H1 (cell line): ENCODE measurements at regions not wholly inside any gene's neighbourhood (a gene's known extent, or its start where the extent isn't known, plus 50 kb on each side); places are given as distances from the start of the nearest gene placed in this dataset.

Experiments
- CTCF ChIA-PET: fragments of 300-600 bp; sonication (Branson Sonifier 250); formaldehyde crosslinking; loops from one replicate; lab custom pipeline; 2021; ENCODE audit not compliant: partially characterized antibody; lab: Charles Lee
- POLR2A ChIA-PET: fragments of 300-600 bp; sonication (Branson Sonifier 250); formaldehyde crosslinking; loops from one replicate; lab custom pipeline; 2021; ENCODE audit warnings: inconsistent platforms; ENCODE audit not compliant: partially characterized antibody; lab: Charles Lee
- DNase-seq, 2 experiments: peaks; one replicate each; pipeline versions ENCODE4 v3.0.0 to v3.0.0-alpha.2; 2010 to 2022; ENCODE audit warnings: low spot score in 2 of 2, low read depth in 1 of 2, mixed read lengths in 1 of 2
- FAIRE-seq: peaks from 2 replicates; lab custom pipeline; 2011; peaks lifted over from hg19 to GRCh38; lab: Jason Lieb, UNC
- H2AFZ ChIP-seq: 2 replicates; pipeline ENCODE4 v1.8.1; 2012; ENCODE audit warnings: low read length, inconsistent platforms
- H2AK5ac ChIP-seq: 2 replicates; pipeline ENCODE4 v1.6.1; 2013; ENCODE audit warnings: low read depth, low read length
- H2BK120ac ChIP-seq: replicated peaks from 2 replicates; pipeline ENCODE3; 2013; ENCODE audit warnings: low read depth, low read length, inconsistent platforms
- H2BK12ac ChIP-seq: 2 replicates; pipeline ENCODE4 v1.6.1; 2013; ENCODE audit warnings: low read depth, low read length
- H2BK15ac ChIP-seq: 2 replicates; pipeline ENCODE4 v1.6.1; 2013; ENCODE audit warnings: low read length
- H2BK20ac ChIP-seq: 2 replicates; pipeline ENCODE4 v1.6.1; 2013; ENCODE audit warnings: low read length
- H2BK5ac ChIP-seq: 2 replicates; pipeline ENCODE4 v1.6.1; 2013; ENCODE audit warnings: low read depth, low read length
- H3K14ac ChIP-seq: 2 replicates; pipeline ENCODE4 v1.6.1; 2013; ENCODE audit warnings: inconsistent platforms; ENCODE audit not compliant: insufficient read length
- H3K18ac ChIP-seq: 2 replicates; pipeline ENCODE4 v1.6.1; 2013; ENCODE audit warnings: low read length; ENCODE audit errors: extremely low read depth
- H3K23ac ChIP-seq: 2 replicates; pipeline ENCODE4 v1.6.1; 2013; ENCODE audit warnings: inconsistent platforms; ENCODE audit not compliant: insufficient read length
- H3K23me2 ChIP-seq: 2 replicates; pipeline ENCODE4 v1.6.1; 2013; ENCODE audit warnings: low read depth, low read length
- H3K27ac ChIP-seq: 2 replicates; pipeline ENCODE4 v1.6.1; 2011; ENCODE audit warnings: low read depth, low read length, inconsistent platforms
- H3K27me3 ChIP-seq, 4 experiments: replicated peaks in 1 of 4; 1 replicate in 1 of 4; 2 replicates in 3 of 4; pipeline versions ENCODE4 v1.6.1 to v1.8.1; 2011 to 2013; ENCODE audit warnings: low read length in 3 of 4, mild to moderate bottlenecking in 3 of 4, inconsistent platforms in 2 of 4, mixed read lengths in 2 of 4, moderate library complexity in 1 of 4; ENCODE audit not compliant: control insufficient read depth in 3 of 4, insufficient read depth in 3 of 4; ENCODE audit errors: extremely low read depth in 1 of 4
- H3K36me3 ChIP-seq, 4 experiments: 2 replicates each; pipeline versions ENCODE4 v1.6.1 to v1.8.1; 2011 to 2013; ENCODE audit warnings: mild to moderate bottlenecking in 4 of 4, low read length in 3 of 4, moderate library complexity in 2 of 4, control low read depth in 1 of 4, inconsistent platforms in 1 of 4; ENCODE audit not compliant: insufficient read depth in 4 of 4, control insufficient read depth in 2 of 4
- H3K4ac ChIP-seq: replicated peaks from 2 replicates; pipeline ENCODE3; 2013; ENCODE audit warnings: low read length, low read depth, mixed read lengths, inconsistent platforms; ENCODE audit not compliant: insufficient read length
- H3K4me1 ChIP-seq, 4 experiments: replicated peaks in 1 of 4; 1 replicate in 1 of 4; 2 replicates in 3 of 4; pipeline versions ENCODE4 v1.6.1 to v1.8.1; 2011 to 2013; ENCODE audit warnings: low read length in 3 of 4, inconsistent platforms in 2 of 4, mixed read lengths in 1 of 4; ENCODE audit not compliant: insufficient read depth in 4 of 4, control insufficient read depth in 3 of 4
- H3K4me2 ChIP-seq, 2 experiments: 2 replicates each; pipeline versions ENCODE4 v1.6.1 to v1.8.1; 2011 to 2013; ENCODE audit warnings: low read depth in 2 of 2, low read length in 2 of 2, control low read depth in 1 of 2, inconsistent platforms in 1 of 2, mild to moderate bottlenecking in 1 of 2; ENCODE audit not compliant: insufficient read depth in 1 of 2
- H3K4me3 ChIP-seq, 4 experiments: fragments of 200-600, 300-600 bp in 1 of 4; sonication (generic), shearing (Covaris generic), sonication (Bioruptor Twin) in 1 of 4; 2 replicates each; pipeline versions ENCODE4 v1.5.1 to v1.8.1; 2011 to 2016; ENCODE audit warnings: low read length in 4 of 4, low read depth in 3 of 4, control low read depth in 2 of 4, inconsistent platforms in 2 of 4, mild to moderate bottlenecking in 2 of 4, mixed read lengths in 1 of 4, moderate library complexity in 1 of 4; ENCODE audit not compliant: insufficient read depth in 2 of 4; ENCODE audit errors: extremely low read depth in 1 of 4
- H3K56ac ChIP-seq: replicated peaks from 2 replicates; pipeline ENCODE3; 2013; ENCODE audit warnings: low read depth, mild to moderate bottlenecking, mixed read lengths, low read length, inconsistent platforms; ENCODE audit not compliant: insufficient read length
- H3K79me1 ChIP-seq: 2 replicates; pipeline ENCODE4 v1.6.1; 2013; ENCODE audit warnings: low read depth, low read length, control low read depth
- H3K79me2 ChIP-seq, 2 experiments: 2 replicates each; pipeline versions ENCODE4 v1.6.1 to v1.8.1; 2012 to 2013; ENCODE audit warnings: low read length in 2 of 2, mild to moderate bottlenecking in 2 of 2, inconsistent platforms in 1 of 2; ENCODE audit not compliant: insufficient read depth in 2 of 2, control insufficient read depth in 1 of 2
- H3K9ac ChIP-seq, 4 experiments: replicated peaks in 1 of 4; 1 replicate in 1 of 4; 2 replicates in 3 of 4; pipeline versions ENCODE4 v1.6.1 to v1.8.1; 2011 to 2013; ENCODE audit warnings: low read depth in 3 of 4, low read length in 3 of 4, control low read depth in 2 of 4, mild to moderate bottlenecking in 2 of 4, moderate library complexity in 2 of 4, inconsistent platforms in 1 of 4; ENCODE audit errors: extremely low read depth in 1 of 4
- H3K9me3 ChIP-seq, 2 experiments: 2 replicates each; pipeline versions ENCODE4 v1.6.1 to v1.8.1; 2012 to 2013; ENCODE audit warnings: mild to moderate bottlenecking in 2 of 2, moderate library complexity in 2 of 2, control low read depth in 1 of 2, inconsistent platforms in 1 of 2, low read depth in 1 of 2, low read length in 1 of 2, mixed read lengths in 1 of 2; ENCODE audit not compliant: insufficient read depth in 2 of 2
- H4K20me1 ChIP-seq, 2 experiments: replicated peaks in 1 of 2; 2 replicates each; pipeline versions ENCODE3 to v1.8.1; 2011 to 2013; ENCODE audit warnings: inconsistent platforms in 2 of 2, low read length in 2 of 2, mild to moderate bottlenecking in 1 of 2; ENCODE audit not compliant: insufficient read depth in 2 of 2, control insufficient read depth in 1 of 2
- H4K5ac ChIP-seq: 2 replicates; pipeline ENCODE4 v1.6.1; 2013; ENCODE audit warnings: low read length, low read depth, mixed read lengths, inconsistent platforms; ENCODE audit not compliant: insufficient read length
- H4K8ac ChIP-seq: 2 replicates; pipeline ENCODE4 v1.8.0; 2013; ENCODE audit warnings: mild to moderate bottlenecking, moderate library complexity, low read length, inconsistent platforms; ENCODE audit not compliant: insufficient read depth; ENCODE audit errors: extremely low read depth
- H4K91ac ChIP-seq: replicated peaks from 2 replicates; pipeline ENCODE3; 2013; ENCODE audit warnings: low read length, mixed read lengths, inconsistent platforms; ENCODE audit not compliant: insufficient read length
- TAF7 ChIP-seq: optimal IDR thresholded peaks from 2 replicates; pipeline ENCODE3; 2011; ENCODE audit warnings: low read depth, mild to moderate bottlenecking, inconsistent platforms, low read length, moderate library complexity, borderline replicate concordance
- WGBS, 2 experiments: shearing (Covaris generic) in 1 of 2; methylation state at CpG; one replicate each; pipeline versions ENCODE4 v1.1.6 to v1.1.7; 2013 to 2015; ENCODE audit warnings: low lambda C conversion rate in 2 of 2, mixed read lengths in 2 of 2, inconsistent platforms in 1 of 2, low coverage in 1 of 2, missing lambda C conversion rate in 1 of 2; ENCODE audit not compliant: insufficient replicate concordance in 2 of 2, insufficient coverage in 1 of 2, insufficient read length in 1 of 2; ENCODE audit errors: extremely low coverage in 1 of 2, missing lambda C conversion rate in 1 of 2; 5-methylcytosine and 5-hydroxymethylcytosine counted together

- Histone ChIP-seq H2BK20ac (no peak overlapping the region), H3K9ac (peak overlapping the region in 1 of 4 experiments; percentile 20; a peak in 1 of 7 replicates), H3K23me2 (peaks cover 2% of the 10 kb centered on the region; the same call in 1 of the 2 replicates), H3K18ac (no peak overlapping the region; the same call in 1 of the 2 replicates), H3K14ac (no peak overlapping the region), H3K27ac (no peak overlapping the region), H4K20me1 (no peaks in the 10 kb centered on the region), H2BK15ac (no peak overlapping the region), H3K4me2 (peak overlapping the region; percentile 21 to 43), H3K23ac (no peak overlapping the region), H3K9me3 (no peaks in the 10 kb centered on the region), H3K27me3 (no peaks in the 10 kb centered on the region), H2BK5ac (no peak overlapping the region), H3K4me3 (no peak overlapping the region), H3K79me1 (no peaks in the 10 kb centered on the region), H2BK12ac (no peak overlapping the region), H4K8ac (no peak overlapping the region)
- no peak for FAIRE-seq
- no peak for DNase-seq
- ChIA-PET POLR2A (interaction anchor here (0.6 to 1.1 kb wide), 2 partner anchors 13 to 226 kb away, joined by 3 read pairs; no protein-coding TSS in a partner anchor), CTCF (interaction anchor here (0.6 to 1.2 kb wide), 2 partner anchors 10 to 17 kb away, joined by 3 to 5 read pairs; no protein-coding TSS in a partner anchor)
- TF ChIP-seq TAF7 = no peak
- TF ChIP-seq, all 59 proteins: peak for 0
- no peak overlapping the region for H3K56ac ChIP-seq
- no peak overlapping the region for H2BK120ac ChIP-seq
- H3K4ac ChIP-seq = no peak overlapping the region
- no peak overlapping the region; the same call in 1 of the 2 replicates for H2AFZ ChIP-seq
- H4K5ac ChIP-seq = no peak overlapping the region
- H3K36me3 ChIP-seq = no peaks in the 10 kb centered on the region
- no peak overlapping the region for H2AK5ac ChIP-seq
- no peaks in the 10 kb centered on the region for H3K79me2 ChIP-seq
- H4K91ac ChIP-seq = no peak overlapping the region
- WGBS, 2 experiments = 24% methylated on average over 4 of the region's 4 CpGs; no CpG with 5 or more reads in 1 of the 2 experiments
- peaks cover 0 to 10% (median 4%) of the 10 kb centered on the region in 4 experiments; a peak in 3 of 7 replicates for H3K4me1 ChIP-seq
Measured at GRCh38 chr10:8289186-8289924, 234.9 kb downstream of the GATA3 start.
